ENCODE measurements at regions not wholly inside any gene's neighbourhood (a gene's known extent, or its start where the extent isn't known, plus 50 kb on each side); places are given as distances from the start of the nearest gene placed in this dataset.
A peak's percentile ranks its signal among the peaks of the same experiment; 100 is the strongest.
"Not testable (repeated sequence)": the region's sequence is repeated elsewhere in the genome, so short reads cannot be mapped to it uniquely, and the experiment has no call there.

GRCh38 chr10:2885288-2886278 is 181.8 kb upstream of the PFKP start:
- Histone ChIP-seq H2BK15ac (ENCODE audit: low read depth, low read length) (no peak overlapping the region), H3K23ac (ENCODE audit: low read depth, low read length) (no peak overlapping the region), H2BK5ac (ENCODE audit: low read depth, low read length, poor library complexity, severe bottlenecking) (no peak overlapping the region), H3K18ac (ENCODE audit: low read depth, low read length) (no peak overlapping the region), H3K4me2 (ENCODE audit: low read depth, low read length) (no peak overlapping the region), H3K36me3 (ENCODE audit: control insufficient read depth, insufficient read depth, low read length) (no peaks in the 10 kb centered on the region), H4K20me1 (ENCODE audit: insufficient read depth, low read length) (no peaks in the 10 kb centered on the region), H3K79me1 (ENCODE audit: low read depth in 1 of 2, low read length in 2 of 2) (no peaks in the 10 kb centered on the region), H2AFZ (replicated peaks; ENCODE audit: low read length, poor library complexity) (no peak overlapping the region), H3K4me1 (ENCODE audit: control insufficient read depth, insufficient read depth, low read length) (no peaks in the 10 kb centered on the region), H3K27ac (ENCODE audit: insufficient read depth, low read length) (no peak overlapping the region), H3K9me1 (ENCODE audit: insufficient read depth, low read length) (no peaks in the 10 kb centered on the region), H2BK120ac (ENCODE audit: low read depth, low read length) (no peak overlapping the region), H3K56ac (ENCODE audit: extremely low read depth, insufficient read depth, low read length) (no peak overlapping the region), H3K4me3 (ENCODE audit: insufficient read depth, low read depth, low read length) (no peak overlapping the region), H2BK20ac (ENCODE audit: low read depth, low read length) (no peak overlapping the region), H4K8ac (ENCODE audit: low read depth in 2 of 2, low read length in 2 of 2) (no peak overlapping the region), H3K4ac (ENCODE audit: low read depth, low read length) (no peak overlapping the region), H3K9ac (ENCODE audit: low read depth, low read length) (no peak overlapping the region), H3K27me3 (ENCODE audit: control insufficient read depth, insufficient read depth, low read length) (no peaks in the 10 kb centered on the region), H4K91ac (ENCODE audit: insufficient read depth, low read depth, low read length) (no peak overlapping the region), H3K9me3 (ENCODE audit: control insufficient read depth, insufficient read depth, low read length) (no peaks in the 10 kb centered on the region; the same call in 1 of the 2 replicates), H2AK9ac (replicated peaks; ENCODE audit: low read depth, low read length, poor library complexity) (no peak overlapping the region), H3K14ac (replicated peaks; ENCODE audit: low read depth, low read length) (no peak overlapping the region), H2AK5ac (ENCODE audit: low read depth, low read length) (no peak overlapping the region), H4K5ac (ENCODE audit: low read depth, low read length) (no peak overlapping the region)
- POLR2A ChIA-PET (ENCODE audit: unreplicated experiment): no interaction called here
- ATAC-seq (ENCODE audit: low read depth) (no peak), DNase-seq (no peak)
- TF ChIP-seq BHLHE40 (IDR thresholded peaks at IDR 0.05; ENCODE audit: low read depth, low read length): no peak
- no peak for TF ChIP-seq FOS (IDR thresholded peaks at IDR 0.05; ENCODE audit: low read depth, low read length)
- no peak for TF ChIP-seq CTCF (conservative IDR thresholded peaks at IDR 0.05; ENCODE audit: low read depth, low read length)
- TF ChIP-seq CEBPB (IDR thresholded peaks at IDR 0.05; ENCODE audit: low read depth, low read length): peak; percentile 64
- TF ChIP-seq RCOR1 (IDR thresholded peaks at IDR 0.05; ENCODE audit: insufficient replicate concordance, low read length): no peak
- in situ Hi-C loops (cut with MboI; ENCODE audit: low sequenced_read_pairs): no loop called here
- CTCF ChIA-PET: no interaction called here
- 52% methylated on average over 5 of the region's 10 CpGs; no CpG with 5 or more reads in 1 of the 2 experiments for WGBS, 2 experiments (ENCODE audit: extremely low coverage in 2 of 2, insufficient read length in 1 of 2)
- no TSS peak for BruUV-seq (replicated peaks)
- intact Hi-C loops (cut with micrococcal nuclease): no loop called here
- dilution Hi-C loops (cut with HindIII; ENCODE audit: low sequenced_read_pairs, unreplicated experiment): no loop called here

- H2AFZ ChIP-seq (replicated peaks; ENCODE audit: low read length, poor library complexity); H3K9me1 ChIP-seq (ENCODE audit: insufficient read depth, low read length); H4K20me1 ChIP-seq (ENCODE audit: insufficient read depth, low read length); DNase-seq; H4K5ac ChIP-seq (ENCODE audit: low read depth, low read length); H3K27me3 ChIP-seq (ENCODE audit: control insufficient read depth, insufficient read depth, low read length); H3K14ac ChIP-seq (replicated peaks; ENCODE audit: low read depth, low read length); H3K9me3 ChIP-seq (ENCODE audit: control insufficient read depth, insufficient read depth, low read length); POLR2A ChIA-PET (ENCODE audit: unreplicated experiment); H4K91ac ChIP-seq (ENCODE audit: insufficient read depth, low read depth, low read length); intact Hi-C loops (cut with micrococcal nuclease); H3K18ac ChIP-seq (ENCODE audit: low read depth, low read length); H2AK5ac ChIP-seq (ENCODE audit: low read depth, low read length); H2BK5ac ChIP-seq (ENCODE audit: low read depth, low read length, poor library complexity, severe bottlenecking); H3K4me1 ChIP-seq (ENCODE audit: control insufficient read depth, insufficient read depth, low read length); in situ Hi-C loops (cut with MboI; ENCODE audit: low sequenced_read_pairs); H2AK9ac ChIP-seq (replicated peaks; ENCODE audit: low read depth, low read length, poor library complexity); H3K36me3 ChIP-seq (ENCODE audit: control insufficient read depth, insufficient read depth, low read length); H3K4ac ChIP-seq (ENCODE audit: low read depth, low read length); H4K8ac ChIP-seq (ENCODE audit: low read depth in 2 of 2, low read length in 2 of 2); H3K4me3 ChIP-seq (ENCODE audit: insufficient read depth, low read depth, low read length); CTCF ChIA-PET; H2BK120ac ChIP-seq (ENCODE audit: low read depth, low read length); H3K27ac ChIP-seq (ENCODE audit: insufficient read depth, low read length); BruUV-seq (replicated peaks); H3K23ac ChIP-seq (ENCODE audit: low read depth, low read length); H2BK20ac ChIP-seq (ENCODE audit: low read depth, low read length); H3K56ac ChIP-seq (ENCODE audit: extremely low read depth, insufficient read depth, low read length); H3K79me1 ChIP-seq (ENCODE audit: low read depth in 1 of 2, low read length in 2 of 2); ATAC-seq (ENCODE audit: low read depth); dilution Hi-C loops (cut with HindIII; ENCODE audit: low sequenced_read_pairs, unreplicated experiment); H3K4me2 ChIP-seq (ENCODE audit: low read depth, low read length); H3K9ac ChIP-seq (ENCODE audit: low read depth, low read length); H2BK15ac ChIP-seq (ENCODE audit: low read depth, low read length): not testable (repeated sequence)
- WGBS, 2 experiments (ENCODE audit: extremely low coverage in 2 of 2, insufficient read length in 1 of 2): no CpG with 5 or more reads among the region's 4 CpGs
Observed at GRCh38 chr10:2883983-2884540, 183.3 kb upstream of the PFKP start.
